GM18508 (cell line): ENCODE measurements at regions not wholly inside any gene's neighbourhood (a gene's known extent, or its start where the extent isn't known, plus 50 kb on each side); places are given as distances from the start of the nearest gene placed in this dataset.
A peak's percentile ranks its signal among the peaks of the same experiment; 100 is the strongest.
"Not testable (repeated sequence)": the region's sequence is repeated elsewhere in the genome, so short reads cannot be mapped to it uniquely, and the experiment has no call there.

Experiments
- ATAC-seq: cut with Tn5 transposase; IDR thresholded peaks from one replicate; pipeline ENCODE4 v1.9.1; 2021; ENCODE audit warnings: moderate number of reproducible peaks; ENCODE audit not compliant: insufficient read depth, unreplicated experiment

DNA sequence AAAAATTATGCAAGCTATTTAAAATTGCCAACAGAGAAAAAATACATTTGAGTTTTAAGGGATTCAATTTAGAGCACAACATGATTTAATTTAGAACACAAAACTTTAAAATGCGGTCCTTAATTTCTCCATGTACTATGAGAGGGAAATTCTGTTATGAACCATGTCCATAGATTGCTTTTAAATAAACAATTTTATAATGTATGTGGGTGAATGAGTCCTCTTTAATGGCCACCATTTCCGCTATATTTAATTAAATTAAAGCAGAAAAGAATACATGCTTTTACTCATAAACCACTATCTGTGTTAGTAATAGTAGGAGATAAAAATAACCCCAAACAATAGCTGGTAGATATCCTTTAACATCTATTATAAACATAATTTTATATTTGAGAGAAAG, 914.6 kb downstream of the LTN1 start:
- no peak for ATAC-seq

DNA sequence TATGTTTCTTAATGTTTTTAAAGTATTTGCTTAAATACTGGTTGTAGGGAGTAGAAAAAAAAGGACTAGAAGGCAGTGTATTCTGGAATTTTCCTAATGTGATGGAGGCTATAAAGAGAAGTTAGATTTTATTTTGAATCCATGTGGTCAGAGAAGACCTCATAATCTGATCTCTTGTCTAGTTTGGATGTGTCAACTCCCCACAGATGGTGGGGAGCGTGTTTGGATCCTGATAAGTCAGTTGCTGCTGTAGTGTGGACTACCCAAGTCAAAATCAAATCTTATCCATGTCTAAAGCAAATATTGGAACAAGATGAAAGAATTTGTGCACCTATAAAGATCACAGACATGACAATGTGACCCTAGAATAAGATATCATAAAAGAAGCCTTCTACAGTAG, 918.0 kb downstream of the LTN1 start:
- ATAC-seq, result no peak

DNA sequence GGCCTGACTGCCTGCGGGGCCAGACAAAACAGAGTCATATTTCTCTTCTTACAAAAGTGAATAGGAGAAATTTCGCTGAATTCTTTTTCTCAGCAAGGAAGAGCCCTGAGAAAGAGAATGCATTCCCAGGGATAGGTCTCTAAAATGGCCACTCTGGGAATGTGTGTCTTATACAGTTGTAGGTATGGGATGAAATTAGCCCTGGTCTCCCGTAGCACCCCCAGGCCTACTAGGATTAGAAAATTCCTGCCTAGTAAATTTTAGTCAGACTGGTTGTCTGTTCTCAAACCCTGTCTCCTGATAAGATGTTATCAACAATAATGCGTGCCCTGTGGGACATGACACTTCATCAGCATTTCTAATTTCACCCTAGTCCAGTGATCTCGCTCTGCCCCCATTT, 920.1 kb downstream of the LTN1 start:
- no peak for ATAC-seq

DNA sequence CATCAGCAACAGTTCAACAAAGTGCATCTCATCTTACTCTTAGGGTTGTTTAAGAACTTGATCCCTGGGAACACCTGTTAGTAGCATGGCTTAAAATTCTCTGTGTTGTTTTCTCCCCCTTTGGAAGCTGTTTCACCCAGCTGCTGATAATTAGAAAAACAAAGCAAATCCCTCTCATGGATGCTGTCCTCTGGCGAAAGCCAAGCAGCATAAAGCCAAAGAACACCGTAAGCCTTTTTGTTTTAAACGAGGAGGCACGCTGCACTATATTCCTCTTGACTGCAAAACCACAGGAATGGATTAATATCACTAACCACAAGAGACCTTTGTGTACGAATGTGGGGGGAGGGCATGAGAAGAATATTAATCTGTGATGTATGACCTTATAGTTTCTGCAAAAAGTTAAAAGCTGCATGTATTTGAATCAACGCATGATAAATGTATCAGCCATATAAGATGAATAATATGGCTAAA, 923.2 kb downstream of the LTN1 start:
- ATAC-seq, result no peak

DNA sequence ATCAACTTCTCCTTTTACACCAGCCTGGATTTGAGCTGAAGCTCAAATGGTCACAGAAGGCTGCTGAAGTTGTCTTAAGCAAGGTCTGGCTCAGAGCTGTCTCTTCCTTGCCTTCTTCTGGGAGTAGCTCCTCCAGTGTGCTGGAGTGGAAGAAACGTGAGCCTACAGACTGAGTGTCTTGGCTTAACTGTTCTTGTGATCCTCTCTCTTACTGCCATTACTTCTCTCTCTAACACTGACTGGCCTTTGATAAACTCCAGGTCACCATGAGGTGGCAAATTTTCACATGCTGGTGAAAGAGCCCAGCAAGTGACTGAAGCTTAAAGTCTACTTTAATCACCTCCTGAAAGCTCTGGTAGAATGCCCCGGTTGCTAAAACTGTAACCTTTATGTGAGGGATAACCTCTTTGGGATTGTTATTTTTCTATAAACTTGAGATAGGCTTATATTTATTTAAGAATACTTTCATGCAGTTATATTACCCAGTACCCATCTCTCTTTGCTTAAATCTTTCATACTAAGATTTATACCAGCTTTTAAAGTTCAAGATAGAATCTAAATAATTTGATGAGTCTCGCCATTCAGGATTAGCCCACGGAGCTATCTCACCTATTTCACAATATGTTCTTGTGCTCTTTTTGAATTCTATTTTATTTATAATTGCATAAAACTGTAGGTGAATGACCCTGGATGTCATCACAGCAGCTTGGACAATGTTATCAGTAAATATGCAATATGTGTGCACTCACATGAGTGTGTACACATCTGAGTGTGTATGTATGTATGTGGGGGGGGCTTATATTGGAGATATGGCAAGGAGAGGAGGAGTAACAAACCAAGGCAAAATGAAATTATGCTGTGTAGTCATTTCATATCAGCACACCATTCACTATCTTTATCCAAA, 924.0 kb downstream of the LTN1 start:
- ATAC-seq, result no peak

DNA sequence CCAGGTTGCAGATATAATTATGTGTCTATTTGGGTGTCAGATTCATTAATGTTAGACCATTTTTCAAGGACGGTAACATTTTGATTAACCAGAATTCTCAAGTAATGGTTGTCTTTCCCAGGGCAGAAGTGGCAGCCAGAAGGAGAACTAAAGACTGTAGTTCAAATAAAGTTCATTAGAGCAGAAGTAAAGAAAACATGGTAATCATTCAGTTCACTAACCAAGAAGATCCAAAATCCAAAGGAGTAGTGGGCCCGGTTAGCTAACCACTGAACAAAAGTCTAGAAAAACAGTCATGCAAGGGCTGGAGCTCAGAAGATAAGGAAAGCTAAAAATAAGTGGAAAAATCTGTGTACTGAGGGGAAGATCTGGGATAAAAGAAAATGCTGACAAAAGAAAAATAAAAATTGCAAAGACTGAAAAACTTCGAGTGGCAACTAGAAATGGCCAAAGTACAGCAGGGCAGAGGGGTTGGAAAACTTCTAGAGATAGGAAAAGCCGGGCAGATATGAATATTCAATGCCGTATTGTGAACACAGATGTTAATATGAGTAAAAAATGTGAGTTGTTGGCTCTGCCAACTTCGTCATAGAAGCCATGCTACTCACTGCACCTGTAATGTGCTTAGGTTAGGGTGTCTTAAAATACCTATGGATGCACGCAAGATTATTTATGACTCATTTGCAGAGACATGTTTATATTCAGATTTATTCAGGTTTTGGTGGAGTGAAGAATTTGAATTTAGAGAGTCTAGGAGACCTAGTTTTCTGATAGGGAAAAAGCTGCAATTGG, 925.9 kb downstream of the LTN1 start:
- no peak for ATAC-seq

DNA sequence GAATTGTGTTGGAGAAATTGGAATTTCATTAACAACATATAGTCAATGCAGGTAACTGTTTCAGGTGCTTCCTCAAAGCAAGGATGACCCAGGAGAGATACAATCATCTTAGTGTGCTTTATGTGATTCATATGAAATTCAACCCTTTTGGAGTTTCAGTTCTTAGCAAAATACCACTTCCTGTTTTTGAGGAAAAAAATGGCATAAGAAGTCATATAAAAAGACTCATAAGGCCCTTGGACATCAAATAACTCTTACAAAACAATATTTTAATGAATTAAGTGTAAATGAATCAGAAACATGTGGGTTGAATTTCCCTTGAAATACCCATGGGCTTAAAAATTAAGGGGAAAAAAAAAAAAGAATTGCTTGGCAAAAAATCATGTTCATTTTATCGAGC, 926.6 kb downstream of the LTN1 start:
- ATAC-seq, result no peak

DNA sequence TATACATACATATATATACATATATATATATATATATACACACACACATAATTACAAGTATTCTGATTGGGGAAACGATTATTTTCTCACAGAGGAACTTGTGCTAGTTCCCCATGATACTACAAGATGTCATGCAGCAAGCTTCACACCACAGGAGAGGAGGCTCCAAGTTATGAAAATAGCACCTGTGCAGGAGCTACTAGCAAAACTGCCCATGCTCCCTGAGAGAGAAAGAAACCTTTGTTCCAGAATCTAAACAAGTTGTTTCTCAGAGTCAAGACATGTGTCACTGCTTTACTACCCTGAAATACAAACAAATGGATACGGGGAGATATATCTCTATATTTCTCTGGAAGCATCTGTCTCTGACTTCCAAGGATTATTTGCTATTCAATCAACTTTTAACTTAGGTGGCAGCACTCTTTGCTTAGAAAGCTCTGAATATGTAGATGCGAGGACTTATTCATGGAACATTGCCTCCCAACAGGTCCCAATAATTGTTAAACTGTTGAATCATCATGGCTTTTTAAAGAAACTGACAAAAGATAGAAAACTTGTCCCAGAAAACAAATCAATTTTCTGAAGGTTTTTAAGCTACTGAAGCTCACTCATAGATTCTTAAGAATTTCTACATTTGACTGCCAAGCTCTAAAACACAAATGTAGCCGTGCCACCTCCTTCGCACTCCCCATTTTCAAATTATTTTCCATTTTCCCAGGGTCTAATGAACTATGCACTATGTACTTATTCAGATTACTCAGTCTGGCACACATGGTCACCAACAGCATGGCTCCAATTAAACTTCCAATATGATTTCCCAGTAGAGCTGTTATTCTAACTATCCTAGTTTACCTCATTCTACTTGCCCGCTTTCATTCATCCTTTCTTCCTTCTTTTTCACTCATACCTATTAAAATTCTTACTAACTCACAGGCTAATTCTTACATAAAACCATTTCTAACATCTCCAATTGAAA, 929.1 kb downstream of the LTN1 start:
- ATAC-seq, result no peak

DNA sequence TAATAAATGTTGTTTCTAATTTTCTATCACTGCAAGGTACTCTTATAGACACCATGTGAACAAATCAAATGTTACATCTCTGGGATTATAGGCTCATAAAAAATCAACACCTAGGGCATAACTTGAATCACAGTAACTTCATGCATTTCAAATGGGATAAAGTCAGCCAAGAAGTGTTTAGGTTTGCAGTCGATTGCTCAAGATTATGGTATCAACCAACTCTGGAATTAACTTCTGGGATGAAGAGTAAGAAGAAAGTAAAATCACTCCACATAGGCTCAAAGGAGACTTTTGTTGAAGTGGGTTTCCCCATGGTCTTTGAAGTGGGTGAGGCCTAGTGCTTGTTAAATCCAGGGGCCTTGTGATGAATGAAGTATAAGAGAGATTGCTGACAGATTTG, 939.7 kb downstream of the LTN1 start:
- ATAC-seq, result not testable (repeated sequence)

DNA sequence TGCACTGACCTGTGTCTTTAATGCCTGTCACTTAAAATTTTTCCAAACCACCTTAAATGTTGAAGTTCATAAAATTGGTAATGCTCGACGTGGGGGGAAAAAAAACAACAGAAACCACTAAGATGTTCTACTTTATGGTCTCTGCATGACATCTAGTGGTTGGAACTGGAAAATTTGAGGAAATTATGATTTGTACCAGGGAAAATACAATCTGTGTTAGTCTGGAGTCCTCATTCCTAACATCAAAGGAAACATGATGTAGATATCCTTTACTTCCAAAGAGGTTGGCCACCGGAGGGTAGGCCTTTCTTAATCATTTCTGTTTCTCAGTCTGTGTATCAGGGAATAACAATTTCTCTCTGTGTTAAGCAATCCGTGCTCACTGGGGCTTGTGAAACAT, 941.0 kb downstream of the LTN1 start:
- not testable (repeated sequence) for ATAC-seq

DNA sequence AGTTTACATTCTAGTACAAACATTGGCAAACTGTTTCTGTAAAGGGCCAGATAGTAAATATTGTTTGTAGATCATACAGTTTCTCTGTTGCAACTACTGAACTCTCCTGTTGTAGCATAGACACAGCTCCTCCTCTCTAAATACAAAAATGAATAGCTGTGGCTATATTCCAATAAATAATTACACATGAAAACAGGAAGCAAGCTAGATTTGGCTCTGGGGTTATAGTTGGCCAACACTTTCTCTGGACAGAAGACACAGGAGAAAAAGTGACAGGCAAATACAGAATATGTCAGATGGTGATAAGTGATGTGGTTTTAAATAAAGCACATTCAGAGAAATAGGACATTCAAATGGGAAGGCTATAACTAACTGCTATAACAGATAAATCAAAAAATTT, 957.0 kb downstream of the LTN1 start:
- ATAC-seq, result not testable (repeated sequence)

DNA sequence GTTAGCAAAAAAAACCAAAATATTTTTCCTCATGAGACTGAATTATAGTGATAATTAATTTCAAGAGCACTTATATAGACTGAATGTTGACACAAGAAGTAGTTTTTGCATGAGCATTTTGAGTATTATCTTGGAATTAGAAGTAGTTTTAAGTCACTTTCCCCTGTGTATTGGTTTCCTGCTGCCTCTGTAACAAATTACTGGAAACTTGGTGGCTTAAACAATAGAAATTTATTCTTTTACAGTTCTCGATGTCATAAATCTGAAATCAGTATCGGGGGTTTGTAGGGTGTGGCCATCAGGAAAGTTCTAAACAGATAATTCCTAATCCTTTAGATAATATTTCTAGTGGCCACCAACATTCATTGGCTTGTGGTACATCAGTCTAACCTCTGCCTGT, 957.8 kb downstream of the LTN1 start:
- ATAC-seq, result not testable (repeated sequence)

DNA sequence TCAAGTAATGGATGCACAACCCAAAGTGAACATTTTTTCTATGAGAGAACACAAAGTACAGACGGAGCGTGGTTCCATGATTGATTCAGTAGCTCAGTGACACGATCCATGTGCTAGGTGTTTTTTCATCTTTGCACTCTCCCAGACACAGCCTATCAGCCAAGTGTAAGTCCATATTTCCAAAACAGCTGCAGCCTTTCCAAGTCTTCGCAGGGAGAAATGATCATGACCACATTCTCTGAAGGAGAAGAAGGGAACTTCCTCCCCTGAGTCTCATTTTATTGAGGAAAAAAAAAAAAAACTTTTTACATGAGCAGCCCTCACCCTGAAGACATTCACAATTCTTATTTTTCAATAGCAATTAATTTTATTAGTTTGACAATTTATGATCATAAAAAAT, 958.3 kb downstream of the LTN1 start:
- not testable (repeated sequence) for ATAC-seq

DNA sequence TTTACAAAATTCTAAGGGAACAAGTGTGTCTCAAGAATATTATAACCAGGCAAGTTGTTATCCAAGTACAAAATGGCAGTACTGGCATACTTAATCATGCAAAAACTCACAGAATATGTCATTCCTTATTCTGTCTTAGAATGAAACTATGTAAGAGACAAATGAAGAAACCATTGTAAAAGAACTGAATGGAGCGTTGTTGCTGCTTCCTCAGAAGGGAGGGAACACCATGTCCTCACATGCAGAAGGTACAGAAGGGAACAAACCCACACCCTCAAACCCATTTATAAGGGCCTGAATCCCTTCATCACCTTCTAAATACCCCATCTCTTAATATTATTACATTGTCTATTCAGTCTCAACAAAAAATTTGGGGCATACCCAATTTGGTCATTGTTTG, 960.0 kb downstream of the LTN1 start:
- ATAC-seq, result not testable (repeated sequence)

DNA sequence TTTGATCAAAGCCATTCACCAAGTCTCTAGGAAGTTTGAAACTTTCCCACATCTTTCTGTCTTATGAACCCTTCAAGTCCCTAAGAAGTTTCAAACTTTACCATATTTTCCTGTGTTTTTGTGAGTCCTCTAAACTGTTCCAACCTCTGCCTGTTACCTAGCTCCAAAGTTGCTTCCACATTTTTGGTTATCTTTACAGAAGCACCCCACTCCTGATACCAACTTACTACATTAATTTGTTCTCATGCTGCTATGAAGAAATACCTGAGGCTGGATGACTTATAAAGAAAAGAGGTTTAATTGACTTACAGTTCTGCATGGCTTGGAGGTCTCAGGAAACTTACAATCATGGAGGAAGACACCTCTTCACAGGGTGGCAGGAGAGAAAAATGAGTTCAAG, 961.6 kb downstream of the LTN1 start:
- not testable (repeated sequence) for ATAC-seq

DNA sequence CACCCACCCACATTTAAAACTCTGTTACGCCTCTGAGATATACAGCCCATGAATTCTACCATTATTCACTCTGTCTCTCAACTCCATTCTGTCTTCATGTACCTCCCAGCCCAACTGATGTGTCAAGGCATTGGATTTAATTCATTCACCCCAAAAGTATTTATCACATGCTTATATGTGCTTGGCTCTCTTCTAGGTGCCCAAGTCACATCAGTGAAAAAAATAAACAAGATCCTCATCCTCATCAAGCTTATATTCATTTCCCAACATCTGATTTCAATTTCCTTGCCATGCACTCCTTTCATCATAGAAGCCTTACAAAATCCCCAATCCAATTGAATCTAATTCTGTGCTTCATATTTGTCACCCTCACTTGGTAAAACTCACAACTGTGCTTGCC, 967.6 kb downstream of the LTN1 start:
- ATAC-seq, result no peak

DNA sequence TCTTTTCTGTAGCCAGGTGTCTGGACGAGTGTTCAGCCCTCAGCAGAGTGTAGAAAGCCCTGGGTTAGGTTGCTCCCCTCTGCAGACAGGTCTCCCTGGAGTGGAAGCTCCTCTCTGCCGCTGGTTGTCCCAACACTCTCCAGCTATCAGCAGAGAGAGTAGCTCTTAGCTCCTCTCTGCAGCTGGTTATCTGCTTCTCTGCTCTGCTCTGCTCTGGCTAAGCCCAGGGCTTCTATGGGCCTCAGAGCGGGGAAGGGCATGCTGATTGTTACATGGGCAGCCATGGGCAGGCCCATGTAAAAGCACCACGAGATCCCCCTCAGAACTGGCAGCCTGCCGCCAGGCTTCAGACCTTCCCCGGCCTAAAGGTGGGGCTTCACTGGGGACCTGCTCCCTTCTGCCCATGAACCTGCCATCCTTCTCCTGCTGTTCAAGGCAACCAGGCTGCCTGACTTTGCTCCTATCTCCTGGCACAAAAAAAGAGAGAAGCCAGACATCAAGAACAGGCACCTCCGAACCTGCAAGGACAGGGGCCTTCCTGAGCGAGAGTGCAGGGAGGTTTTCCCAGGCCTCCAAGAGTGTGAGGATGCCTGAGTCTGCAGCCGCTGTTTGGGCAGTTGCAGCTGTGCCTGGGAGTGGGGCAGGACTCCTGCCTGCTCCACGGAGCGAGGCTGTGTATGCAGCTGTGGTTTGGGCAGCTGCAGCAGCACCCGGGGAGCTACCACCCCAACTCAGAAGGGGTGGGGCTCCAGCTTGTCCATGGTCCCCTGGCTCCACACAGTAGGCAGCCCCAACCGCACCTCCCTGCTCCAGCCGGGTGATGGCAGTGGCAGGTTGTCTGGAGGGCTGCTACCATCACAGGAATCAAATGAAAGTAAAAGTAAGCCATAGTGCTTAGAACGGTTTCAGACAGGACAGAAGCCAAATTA, 973.7 kb downstream of the LTN1 start:
- peak; percentile 96 for ATAC-seq

DNA sequence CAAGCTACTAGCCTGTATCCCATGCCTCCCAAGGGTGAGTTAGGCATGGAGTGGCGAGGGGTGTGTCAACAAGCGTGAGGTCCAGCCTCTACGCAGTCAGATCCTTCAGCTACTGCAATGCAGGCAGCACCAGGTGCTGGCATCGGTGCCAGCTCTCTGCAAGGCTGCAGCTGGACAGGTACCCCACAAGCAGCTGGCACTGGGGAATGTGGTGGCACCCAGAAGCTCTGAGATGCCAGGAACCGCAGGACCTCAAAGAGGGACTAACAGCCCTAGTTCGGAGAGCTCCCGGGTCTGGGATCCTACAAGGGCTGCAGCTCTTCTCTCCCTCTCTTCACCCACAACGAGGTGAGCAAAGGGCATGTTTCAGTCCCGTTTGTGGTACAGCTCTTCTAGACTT, 974.5 kb downstream of the LTN1 start:
- no peak for ATAC-seq

DNA sequence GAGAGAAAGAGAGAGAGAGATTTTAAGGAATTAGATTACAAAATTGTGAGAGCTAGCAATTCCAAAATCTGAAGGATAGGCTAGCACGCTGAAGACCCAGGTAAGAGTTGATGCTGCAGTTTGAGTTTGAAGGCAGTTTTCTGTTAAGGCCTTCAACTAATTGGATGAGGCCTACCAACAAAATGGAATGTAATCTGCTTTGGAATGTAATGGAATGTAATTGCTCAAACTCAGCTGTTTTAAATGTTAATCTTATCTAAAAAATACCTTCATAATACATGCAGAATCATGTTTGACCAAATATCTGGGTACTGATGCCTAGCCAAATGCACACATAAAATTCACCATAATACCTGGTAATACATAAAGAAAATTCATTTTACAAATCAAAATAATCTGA, 976.1 kb downstream of the LTN1 start:
- ATAC-seq, result no peak
